Activated CD4-positive, CD25-positive, alpha-beta regulatory T cell treated with anti-CD3 and anti-CD28 coated beads, Interleukin-2, amount 50 U/mL, for 24 hours (primary cell): ENCODE measurements at regions not wholly inside any gene's neighbourhood (a gene's known extent, or its start where the extent isn't known, plus 50 kb on each side); places are given as distances from the start of the nearest gene placed in this dataset.

Experiments
- ATAC-seq, 2 donors: fragments of 150-1000 bp; cut with Tn5 transposase; one replicate each; pipeline ENCODE4 v1.10.0; 2021; ENCODE audit warnings: mild to moderate bottlenecking in 1 of 2, moderate library complexity in 1 of 2

- no peak for ATAC-seq
Observed at GRCh38 chr9:103802068-103802467, 292.0 kb upstream of the SMC2 start.

DNA sequence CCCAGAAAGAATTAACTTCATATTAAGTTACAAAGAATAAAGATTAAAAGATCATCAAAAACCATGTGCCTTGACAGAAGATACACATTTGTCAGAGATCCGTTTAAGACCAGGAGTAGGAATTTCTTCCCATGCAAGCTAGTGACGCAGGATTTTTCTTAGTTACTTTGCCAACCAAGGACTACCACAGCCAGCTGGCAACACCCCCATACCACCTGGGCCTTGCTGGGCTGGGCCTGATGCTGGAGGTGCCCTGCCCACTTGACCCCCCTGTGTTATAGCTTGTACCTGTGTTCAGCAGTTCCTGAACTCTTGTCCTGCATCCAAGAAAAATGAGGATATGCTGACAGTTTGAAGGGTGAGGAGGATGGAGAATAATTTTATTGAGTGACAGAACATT lies 290.9 kb upstream of the SMC2 start:
- ATAC-seq: no peak

- ATAC-seq: no peak
Observed at GRCh38 chr9:103804077-103804735, 289.9 kb upstream of the SMC2 start.

GRCh38 chr9:103809745-103810144 lies 284.4 kb upstream of the SMC2 start:
- no peak for ATAC-seq

- ATAC-seq: no peak
Observed at GRCh38 chr9:103811462-103811861, 282.6 kb upstream of the SMC2 start.

- no peak for ATAC-seq
Observed at GRCh38 chr9:103816146-103816545, 278.0 kb upstream of the SMC2 start.

- ATAC-seq: no peak
Observed at GRCh38 chr9:103819936-103820335, 274.2 kb upstream of the SMC2 start.

GRCh38 chr9:103821115-103821514 lies 273.0 kb upstream of the SMC2 start:
- no peak for ATAC-seq

GRCh38 chr9:103837940-103838339 lies 256.2 kb upstream of the SMC2 start:
- ATAC-seq: no peak

DNA sequence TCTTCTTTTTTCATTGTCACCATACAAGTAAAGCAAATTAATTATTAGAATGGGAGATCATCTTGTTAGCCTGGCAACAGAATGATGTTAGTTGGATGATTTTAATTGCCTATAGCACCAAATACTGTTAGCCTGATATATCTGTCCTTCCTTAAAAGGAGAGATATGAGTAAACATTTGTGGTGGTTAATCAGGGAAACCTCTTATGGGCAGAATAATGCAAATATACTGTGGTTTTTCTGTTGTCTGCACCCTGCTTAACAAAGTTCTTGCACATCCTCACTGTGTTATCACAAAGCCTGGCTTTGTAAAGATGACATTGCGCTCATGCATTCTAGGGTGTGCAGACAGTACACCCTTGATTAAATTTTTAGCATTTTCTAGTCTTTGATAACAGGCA lies 254.9 kb upstream of the SMC2 start:
- no peak for ATAC-seq

DNA sequence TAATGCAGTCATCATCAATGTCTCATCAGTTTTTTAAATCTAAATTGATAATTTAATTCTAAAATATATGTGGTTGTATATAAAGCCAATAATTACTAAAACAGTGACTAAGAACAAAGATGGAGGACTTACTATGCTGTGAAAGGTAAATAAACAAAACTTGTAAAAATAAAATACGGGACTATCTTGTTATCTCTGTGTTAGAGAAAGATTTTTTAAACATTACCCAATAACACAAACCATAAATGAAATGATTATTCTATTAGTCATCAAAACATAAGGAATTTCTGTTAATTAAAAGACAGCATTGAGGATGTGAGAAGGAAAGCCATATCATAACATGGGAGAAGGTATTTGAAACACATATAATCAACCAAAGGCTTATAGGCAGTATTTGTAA lies 226.2 kb upstream of the SMC2 start:
- no peak for ATAC-seq

- no peak for ATAC-seq
Observed at GRCh38 chr9:103872811-103873210, 221.3 kb upstream of the SMC2 start.

- ATAC-seq: no peak
Observed at GRCh38 chr9:103881419-103881818, 212.7 kb upstream of the SMC2 start.

DNA sequence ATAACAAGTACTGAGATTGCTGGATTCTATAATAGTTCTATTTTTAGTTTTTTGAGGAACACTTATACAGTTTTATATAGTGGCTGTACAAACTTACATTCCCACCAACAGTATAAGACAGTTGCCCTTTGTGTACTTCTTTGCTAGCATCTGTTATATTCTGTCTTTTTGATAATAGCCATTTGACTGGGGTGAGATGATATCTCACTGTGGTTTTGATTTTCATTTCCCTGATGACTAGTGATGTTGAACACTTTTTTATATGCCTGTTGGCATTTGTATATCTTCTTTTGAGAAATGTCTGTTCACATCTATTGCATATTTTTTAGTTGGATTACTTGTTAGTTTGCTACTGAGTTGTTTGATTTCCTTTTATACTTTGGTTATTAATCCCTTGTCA lies 204.1 kb upstream of the SMC2 start:
- no peak for ATAC-seq

GRCh38 chr9:103894184-103894583 lies 199.9 kb upstream of the SMC2 start:
- no peak for ATAC-seq

DNA sequence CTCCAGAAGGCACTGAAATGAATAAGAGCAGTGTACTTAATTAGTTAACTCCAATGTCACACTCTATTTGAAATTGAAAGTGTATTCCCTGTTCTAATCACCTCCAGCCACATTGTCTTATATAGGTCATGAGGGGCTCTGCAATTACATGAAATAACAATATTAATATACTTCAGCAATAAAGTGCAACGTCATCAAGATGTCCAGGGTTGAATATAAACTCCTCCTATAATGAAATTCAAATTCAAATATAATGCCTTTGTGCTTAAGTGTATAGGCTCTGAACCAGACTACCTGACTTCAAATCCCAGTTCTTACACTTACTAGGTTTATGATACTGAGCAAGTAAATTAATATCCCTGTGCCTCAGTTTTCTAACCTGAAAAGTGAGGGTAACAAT lies 195.6 kb upstream of the SMC2 start:
- no peak for ATAC-seq

- no peak for ATAC-seq
Observed at GRCh38 chr9:103899866-103900265, 194.2 kb upstream of the SMC2 start.

- no peak for ATAC-seq
Observed at GRCh38 chr9:103900466-103900865, 193.6 kb upstream of the SMC2 start.

DNA sequence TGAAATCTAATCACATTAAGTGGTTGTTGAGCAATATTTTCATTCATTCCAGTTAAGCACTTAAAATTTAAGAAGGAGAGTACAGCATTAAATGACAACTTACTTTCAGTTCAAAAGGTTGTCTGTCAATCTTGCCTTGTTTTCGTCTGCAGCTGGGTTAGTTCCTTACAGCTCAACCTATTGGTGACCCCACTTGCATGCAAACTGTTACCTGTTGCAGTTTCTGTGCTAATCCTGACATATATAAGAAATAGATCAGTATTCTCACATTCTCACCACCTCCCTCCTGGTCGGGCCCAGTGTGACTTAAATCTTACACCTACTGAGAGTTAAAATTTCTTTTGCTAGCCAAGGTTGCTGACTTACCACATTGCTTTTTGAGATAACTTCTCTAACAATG lies 191.8 kb upstream of the SMC2 start:
- ATAC-seq: no peak

- ATAC-seq: no peak
Observed at GRCh38 chr9:103904242-103904641, 189.9 kb upstream of the SMC2 start.

DNA sequence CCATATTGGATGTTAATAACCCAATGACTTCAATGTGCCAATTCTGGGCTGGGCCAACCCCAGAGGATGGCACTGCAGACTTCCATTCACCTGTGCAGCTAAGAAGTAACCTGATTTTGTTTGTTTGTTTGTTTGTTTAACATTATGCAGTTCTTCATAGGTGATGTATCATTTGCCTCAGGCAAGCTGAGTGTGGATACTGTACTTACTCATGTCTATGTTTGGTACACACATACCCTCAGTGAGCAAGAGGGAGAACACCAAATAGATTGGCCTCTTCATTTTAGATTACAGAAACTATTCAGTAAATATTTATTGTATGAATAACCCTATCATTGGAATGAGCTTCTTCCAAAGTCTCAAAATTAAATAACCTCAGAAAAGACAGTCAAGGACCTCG lies 180.2 kb upstream of the SMC2 start:
- ATAC-seq: no peak

- no peak for ATAC-seq
Observed at GRCh38 chr9:103919605-103920209, 174.4 kb upstream of the SMC2 start.

- no peak for ATAC-seq
Observed at GRCh38 chr9:103928442-103928841, 165.7 kb upstream of the SMC2 start.

- ATAC-seq: no peak
Observed at GRCh38 chr9:103941104-103941503, 153.0 kb upstream of the SMC2 start.

GRCh38 chr9:103942200-103942599 lies 151.9 kb upstream of the SMC2 start:
- no peak for ATAC-seq
